HG03439 (cell line): ENCODE measurements at regions not wholly inside any gene's neighbourhood (a gene's known extent, or its start where the extent isn't known, plus 50 kb on each side); places are given as distances from the start of the nearest gene placed in this dataset.
"Not testable (repeated sequence)": the region's sequence is repeated elsewhere in the genome, so short reads cannot be mapped to it uniquely, and the experiment has no call there.

Experiments used
- ATAC-seq: cut with Tn5 transposase; IDR thresholded peaks from one replicate; pipeline ENCODE4 v1.9.1; 2021; ENCODE audit warnings: mild to moderate bottlenecking, moderate library complexity; ENCODE audit not compliant: unreplicated experiment

DNA sequence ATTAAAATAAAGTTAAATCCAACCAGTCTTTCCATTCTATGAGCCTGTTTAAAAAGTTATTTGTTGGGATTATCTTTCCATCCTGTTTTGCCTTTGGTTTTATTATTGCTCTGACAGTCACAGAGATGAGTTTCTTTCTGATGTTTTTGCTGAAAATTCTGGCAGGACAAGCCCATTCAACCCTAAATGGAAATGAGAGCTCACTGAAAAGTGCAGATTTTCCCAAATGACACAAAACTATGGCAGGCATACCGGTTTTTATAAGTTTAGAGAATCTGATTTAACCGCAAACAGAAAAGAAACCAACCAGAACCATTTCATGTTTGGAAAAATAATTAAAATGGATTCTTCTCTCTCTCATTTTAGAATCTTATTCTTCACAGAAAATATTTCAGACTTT is 238.1 kb upstream of the SGO1 start:
- no peak for ATAC-seq

DNA sequence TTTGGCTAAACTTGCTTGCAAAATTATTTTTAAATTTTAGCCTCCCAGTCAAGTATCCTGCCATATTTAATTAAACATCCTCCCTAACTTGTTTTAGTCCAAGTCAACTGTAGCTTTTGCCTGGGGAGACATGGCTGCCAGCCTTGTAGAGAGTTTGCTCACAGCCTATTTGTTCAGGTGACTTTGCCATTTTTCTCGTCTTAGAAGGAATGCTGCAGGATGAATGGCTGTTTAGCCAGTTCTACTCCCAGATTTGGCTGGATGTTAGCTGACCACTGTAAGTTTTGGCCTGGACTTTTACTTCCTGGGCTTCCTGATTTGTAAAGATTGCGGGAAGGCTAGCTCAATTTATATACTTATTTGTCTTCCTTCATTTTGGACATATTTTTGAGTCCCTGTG is 236.4 kb upstream of the SGO1 start:
- ATAC-seq, result no peak

DNA sequence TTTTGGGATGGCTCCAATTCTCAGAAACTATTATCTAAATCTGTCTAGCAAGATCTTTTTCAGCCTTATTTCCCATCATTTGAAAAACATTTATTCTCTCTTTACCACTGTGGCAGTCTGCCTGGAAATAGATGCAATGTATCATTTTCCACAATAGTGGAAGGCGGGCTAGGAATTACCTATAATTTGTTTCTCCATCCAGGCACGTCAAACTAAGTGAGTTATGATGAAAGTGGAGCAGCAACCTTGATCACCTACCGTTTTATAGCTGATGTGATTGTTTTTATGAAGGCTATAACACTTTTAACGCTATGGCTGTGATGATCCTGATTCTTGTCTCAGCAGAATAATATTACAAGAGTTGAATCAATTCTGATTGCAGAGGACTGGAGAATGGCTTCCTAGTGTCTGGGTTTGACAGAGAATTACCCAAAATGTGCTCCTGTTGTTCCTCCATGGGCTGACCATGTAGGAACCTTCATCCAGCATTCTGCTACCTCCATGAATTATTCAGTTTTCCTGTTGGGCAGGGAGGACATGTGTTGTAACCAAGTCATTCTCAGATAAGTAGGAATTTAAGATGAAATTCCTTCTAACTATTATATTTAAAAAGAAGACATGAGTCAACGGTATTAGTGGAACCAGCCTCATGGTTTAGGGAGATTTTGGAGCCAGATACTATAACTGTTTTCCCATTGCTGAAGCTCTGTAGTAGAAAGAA is 231.5 kb upstream of the SGO1 start:
- no peak for ATAC-seq

DNA sequence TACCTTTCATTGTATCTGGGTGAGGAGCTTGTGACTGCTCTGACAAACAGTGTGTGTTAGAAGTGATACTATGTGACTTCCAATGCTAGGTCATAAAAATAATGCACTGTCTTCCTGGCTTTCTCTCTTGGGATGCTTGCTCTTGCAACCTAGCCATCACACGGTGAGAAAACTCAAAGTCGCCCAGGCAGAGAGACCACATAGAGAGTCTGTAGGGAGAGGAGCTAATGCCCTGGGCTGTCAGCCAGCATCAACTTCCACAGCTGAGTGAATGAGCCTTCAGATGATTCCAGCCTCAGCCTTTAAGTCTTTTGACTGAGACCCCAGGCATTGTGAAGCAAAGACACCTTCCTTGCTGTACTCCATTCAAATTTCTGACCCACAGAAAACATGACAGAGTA is 220.6 kb upstream of the SGO1 start:
- ATAC-seq, result no peak

DNA sequence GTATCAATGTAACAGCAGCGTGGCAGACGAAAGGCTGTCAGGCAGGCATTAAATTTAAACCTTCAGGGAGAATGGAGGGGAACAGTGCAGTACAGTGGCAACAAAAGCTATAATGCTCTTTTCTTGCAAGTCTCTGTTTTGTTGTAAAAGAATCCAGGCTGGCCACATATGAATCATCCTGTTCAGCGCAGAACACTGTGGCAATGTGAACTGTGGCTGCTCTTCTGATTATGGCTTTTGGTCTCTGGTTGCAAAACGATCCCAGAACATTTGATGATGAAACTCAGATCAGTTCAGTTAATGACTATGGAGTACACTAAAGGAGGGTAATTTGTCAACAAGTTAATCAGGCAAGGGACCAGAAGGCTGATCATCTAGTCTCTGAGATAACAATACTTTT is 219.7 kb upstream of the SGO1 start:
- ATAC-seq, result no peak

DNA sequence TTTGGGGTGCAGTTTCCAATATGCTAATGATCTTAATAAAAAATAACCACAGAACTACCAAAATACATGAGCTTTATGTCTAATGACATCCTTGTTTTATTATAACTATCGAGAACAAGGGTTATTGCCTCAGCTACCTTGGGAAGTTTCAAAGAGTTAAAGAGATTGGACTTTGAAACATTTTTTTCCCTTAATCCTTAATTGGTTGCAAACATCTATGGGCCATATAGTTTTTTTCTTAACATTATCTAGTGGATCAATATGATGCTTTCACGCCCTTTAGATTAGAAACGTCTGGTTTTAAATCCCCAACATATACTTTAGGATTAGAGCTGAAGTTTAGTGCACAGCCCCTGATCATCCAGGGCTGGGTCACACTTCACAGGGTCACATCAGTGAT is 219.2 kb upstream of the SGO1 start:
- ATAC-seq, result no peak

DNA sequence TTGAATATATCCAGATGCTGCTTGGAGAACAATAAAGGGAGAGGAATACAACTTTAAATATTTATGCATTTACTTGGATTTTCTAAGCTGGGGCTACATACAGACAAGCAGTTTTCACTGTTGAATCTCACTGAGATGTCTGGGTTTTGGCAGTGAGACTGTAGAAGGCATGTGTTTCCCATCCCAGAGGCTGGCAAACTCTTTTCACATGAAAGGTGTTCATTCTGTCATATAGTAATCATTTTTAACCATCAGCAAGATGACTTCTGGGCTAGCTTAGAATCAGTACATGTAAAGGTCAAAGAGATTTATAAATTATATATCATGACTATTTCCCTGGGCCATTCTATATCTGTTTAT is 218.7 kb upstream of the SGO1 start:
- no peak for ATAC-seq

DNA sequence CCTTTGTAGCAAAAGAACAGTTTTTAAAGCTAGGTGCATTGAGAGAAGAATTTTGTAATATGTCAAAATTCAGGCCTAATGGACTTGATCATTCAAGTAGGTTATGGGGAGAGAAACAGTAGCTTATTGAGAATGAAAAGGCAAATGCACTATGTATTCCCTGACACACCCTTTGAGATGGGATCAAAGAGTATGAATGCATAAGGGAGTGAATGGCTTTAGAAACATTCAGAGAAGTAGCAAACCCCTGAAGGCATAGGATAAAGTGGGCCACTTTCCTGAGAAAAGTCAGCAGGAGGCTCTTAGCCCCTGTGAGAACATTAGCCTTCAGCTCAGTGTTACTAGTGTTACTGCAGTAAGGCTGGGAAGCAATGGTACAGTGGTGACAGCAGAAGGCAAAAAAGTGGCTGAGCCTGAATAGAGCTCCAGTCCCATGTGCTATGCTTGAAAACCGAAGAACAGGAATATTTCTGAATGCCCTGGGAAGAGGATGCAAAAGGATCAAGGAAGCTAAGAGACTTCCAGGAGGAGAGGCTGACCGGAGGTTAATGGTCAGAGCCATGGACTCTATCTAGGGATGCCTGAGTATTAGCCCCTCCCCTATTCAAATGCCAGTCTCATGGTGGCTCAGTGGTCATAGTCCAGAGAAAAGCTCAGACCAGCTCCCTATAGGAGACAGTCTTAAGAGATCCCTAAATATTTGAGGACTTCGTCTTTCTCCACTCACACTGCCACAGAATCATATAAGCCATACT is 218.2 kb upstream of the SGO1 start:
- no peak for ATAC-seq

DNA sequence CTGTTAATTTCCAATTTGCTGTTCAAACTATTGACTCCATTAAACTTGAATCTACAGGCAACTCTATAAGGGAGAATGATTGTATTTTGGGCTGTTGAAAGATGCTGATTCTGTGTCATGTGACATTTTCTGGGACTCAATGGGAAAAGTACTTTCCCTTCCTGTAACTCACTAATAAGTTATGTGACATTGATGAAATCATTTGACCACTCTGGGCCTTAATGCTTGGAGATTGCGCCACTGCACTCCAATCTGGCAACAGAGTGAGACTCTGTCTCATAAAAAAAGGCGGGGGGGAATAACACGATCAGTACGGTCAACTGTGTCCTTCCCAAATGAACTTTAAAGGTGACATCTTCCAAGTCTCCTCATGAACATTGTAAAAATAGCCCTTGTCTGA is 215.2 kb upstream of the SGO1 start:
- ATAC-seq, result no peak

DNA sequence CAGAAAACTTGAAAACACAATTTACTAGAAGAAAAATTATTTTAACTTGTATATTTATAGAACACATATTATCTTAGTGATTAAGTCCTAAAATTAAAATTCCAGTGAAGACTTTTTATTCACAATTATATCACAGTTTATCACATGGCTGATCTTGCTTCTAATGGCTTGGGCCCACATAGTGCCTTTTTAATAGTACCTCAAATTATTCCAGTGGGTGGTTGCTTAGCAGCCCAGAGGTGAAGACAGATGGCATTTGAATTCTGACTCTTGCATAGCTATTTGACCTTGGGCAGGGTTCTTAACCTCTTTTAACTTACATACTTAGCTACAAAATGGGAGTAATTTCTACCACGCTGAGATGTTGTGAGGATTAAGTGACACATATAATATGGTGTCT is 214.7 kb upstream of the SGO1 start:
- no peak for ATAC-seq

DNA sequence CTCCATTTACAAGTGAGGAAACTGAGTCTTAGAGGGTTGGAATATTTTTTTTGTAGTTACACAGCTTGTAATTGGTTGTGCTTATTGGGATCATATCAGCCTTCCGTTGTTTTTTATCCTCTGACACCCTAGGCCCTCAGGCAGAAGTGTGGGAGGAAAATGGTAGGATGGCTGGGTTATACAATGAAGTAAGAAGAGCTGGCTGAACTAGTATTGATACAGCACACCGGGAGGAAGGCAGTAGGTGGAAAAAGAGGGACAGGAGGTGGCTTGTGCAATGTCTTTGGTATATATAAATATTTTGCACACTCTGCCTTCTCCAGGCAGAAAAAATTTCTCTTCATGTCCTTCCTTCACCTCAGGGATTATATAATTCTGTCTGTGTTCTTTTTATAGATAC is 214.3 kb upstream of the SGO1 start:
- ATAC-seq, result no peak

DNA sequence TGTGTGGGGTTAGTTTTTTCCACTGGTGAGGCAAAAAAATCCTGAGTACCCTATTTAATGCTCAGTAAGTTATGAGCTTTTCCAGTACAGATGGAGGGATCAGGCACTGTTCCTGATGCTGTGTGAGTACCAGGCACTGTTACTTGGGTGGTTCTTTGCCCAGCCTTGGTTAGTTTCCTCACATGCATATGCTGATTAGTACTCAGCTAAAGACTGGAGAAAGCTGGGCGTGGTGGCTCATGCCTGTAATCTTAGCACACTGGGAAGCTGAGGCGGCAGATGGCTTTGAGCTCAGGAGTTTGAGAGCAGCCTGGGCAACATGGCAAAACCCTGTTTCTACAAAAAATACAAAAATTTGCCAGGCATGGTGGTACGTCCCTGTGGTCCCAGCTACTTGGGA is 210.3 kb upstream of the SGO1 start:
- no peak for ATAC-seq

DNA sequence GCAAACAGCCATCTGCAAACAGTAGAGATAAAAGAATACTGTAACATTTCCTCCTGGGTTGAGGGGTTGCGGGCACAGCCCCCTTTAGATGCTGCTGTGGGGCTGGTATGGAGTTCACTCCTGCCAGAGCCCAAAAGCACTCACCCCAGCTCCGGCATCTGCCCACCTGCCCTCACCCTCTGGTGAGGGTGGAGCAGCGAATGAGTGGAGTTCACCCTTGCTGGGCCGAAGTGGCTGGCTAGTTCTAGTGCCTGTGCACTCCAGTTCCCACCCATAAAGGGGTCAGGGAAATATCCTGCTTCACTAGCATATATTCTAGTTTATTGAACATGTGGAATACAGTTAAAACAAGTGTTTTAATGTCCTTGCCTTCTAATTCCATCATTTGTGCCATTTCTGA is 209.7 kb upstream of the SGO1 start:
- no peak for ATAC-seq

DNA sequence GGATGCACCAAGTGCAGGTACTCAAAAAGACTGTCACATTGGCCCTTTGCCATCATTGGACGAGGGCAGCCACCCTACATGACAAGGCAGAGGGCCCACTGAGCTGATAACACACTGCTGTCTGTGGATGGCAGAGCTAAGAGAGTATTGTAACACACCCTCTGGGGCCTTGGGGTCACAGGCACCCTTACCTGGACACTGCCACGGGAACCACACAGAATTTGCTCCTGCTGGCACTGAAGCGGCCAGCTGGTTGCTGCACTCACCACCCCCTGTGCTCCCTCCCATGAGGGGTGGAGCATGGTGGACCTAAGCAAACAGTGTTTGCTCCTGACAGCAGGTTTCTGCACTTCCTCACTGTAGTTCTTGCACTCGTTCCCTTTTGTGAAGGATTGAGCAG is 208.2 kb upstream of the SGO1 start:
- no peak for ATAC-seq

DNA sequence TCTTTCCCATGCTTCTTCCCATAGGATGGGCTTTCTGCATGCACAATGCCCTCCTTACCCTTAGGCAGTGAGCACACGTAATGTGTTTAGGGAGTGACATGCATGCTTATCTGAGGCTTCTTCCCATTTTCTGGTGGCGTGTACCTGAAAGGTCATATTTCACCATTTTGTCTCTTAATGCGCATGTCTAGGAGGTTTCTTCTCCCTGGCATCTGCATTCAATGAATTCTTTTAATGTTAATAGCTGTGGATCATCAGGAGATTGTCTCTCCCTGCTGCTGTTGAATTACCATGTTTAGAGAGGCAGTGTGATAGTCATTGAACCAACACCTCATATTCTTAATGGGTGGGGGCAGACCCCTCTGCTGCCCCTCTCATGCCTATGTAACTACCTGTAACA is 205.6 kb upstream of the SGO1 start:
- ATAC-seq, result no peak

DNA sequence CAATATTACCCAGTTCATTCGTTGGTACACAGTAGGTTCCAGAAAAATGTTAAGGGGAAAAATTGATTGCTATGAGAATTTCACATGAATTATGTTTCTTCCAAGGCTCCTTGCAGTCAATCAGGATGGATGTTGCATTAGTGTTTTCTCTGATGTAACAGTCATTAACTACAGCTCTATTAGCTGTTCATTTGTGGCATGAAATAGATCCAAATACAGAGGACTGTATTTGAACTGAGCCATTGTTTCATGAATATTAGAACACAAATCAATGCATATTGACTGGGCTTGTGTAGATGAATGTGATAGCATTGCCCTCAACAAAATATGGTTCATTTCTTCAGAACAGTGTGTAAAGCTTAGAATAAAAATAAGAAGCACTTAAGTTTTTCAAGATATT is 203.0 kb upstream of the SGO1 start:
- ATAC-seq, result no peak

DNA sequence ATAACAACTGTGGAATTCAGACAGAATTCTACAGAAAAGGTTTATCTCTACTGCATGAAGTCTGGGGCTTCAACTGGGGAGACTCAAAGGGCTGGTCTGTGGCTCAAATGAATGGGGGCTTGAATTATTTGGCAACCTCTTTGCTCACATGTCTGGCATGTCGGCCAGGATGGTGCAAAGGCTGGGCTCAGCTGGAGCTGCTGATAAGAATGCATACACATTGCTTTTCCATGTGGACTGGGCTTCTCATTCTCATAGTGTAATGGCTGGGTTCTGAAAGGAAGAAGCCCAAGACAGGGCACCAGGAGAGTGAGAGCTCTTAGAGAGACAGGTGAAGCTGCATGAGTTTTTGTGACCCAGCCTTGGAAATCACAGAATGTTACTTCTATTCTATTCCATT is 194.3 kb upstream of the SGO1 start:
- ATAC-seq, result no peak

DNA sequence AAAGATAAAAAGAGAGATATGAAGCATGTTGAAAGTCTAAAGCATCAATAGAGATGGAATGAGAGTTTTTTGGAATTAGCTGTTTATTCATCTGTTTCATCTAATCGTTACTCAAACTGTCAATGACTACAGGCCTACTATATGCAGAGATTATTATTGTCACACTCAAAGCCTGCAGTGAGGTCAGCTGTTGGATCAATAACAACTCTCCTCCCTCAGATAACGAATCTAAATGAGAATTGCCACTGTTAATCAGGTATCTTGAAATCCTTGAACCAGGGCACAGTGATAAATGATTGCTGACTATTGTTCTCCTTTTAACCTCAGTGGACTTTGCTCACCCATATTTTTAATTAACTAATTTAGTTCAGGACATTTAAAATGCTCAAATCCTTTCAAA is 192.3 kb upstream of the SGO1 start:
- ATAC-seq, result no peak

DNA sequence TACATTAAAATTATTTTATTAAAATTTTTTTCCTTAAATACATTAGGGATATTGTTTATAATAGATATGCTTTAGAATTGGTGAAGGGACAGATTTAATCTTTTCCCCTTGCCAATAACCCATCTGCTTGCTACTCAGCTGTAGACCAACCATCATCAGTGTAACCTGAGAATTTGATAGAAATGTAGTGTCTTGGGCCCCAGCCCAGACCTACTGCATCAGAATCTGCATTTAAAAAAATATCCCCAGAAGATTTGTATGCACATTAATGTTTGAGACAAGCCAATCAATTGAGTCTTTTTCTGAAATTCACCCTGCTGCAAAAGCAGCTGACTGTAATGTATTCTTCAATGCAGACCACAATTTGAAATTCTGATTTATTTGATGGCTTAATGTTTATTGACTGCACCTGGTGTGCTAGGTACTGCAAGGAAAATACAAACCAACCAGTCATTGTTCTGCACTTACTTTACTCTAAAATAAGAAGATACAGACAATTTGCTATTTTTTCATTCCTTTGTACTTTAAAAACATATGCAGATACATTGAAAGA is 190.7 kb upstream of the SGO1 start:
- ATAC-seq, result no peak

DNA sequence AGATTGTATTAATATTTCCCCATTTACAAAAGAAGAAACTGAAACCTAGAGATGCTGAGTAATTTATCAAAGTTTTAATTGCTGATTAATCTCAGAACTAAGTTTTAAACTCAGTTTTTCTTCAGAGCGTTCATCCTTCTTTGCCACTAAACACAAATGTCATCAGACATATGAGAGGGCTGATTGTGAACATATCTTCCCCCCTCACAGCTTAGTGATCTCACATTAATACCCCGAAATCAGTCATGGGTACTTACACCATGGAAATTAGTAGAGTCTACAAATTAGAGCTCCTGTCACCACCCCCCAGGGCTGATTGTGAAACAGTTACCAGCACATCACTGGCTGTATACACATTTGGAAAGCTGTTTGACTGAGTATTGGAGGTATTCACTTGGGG is 189.3 kb upstream of the SGO1 start:
- no peak for ATAC-seq

DNA sequence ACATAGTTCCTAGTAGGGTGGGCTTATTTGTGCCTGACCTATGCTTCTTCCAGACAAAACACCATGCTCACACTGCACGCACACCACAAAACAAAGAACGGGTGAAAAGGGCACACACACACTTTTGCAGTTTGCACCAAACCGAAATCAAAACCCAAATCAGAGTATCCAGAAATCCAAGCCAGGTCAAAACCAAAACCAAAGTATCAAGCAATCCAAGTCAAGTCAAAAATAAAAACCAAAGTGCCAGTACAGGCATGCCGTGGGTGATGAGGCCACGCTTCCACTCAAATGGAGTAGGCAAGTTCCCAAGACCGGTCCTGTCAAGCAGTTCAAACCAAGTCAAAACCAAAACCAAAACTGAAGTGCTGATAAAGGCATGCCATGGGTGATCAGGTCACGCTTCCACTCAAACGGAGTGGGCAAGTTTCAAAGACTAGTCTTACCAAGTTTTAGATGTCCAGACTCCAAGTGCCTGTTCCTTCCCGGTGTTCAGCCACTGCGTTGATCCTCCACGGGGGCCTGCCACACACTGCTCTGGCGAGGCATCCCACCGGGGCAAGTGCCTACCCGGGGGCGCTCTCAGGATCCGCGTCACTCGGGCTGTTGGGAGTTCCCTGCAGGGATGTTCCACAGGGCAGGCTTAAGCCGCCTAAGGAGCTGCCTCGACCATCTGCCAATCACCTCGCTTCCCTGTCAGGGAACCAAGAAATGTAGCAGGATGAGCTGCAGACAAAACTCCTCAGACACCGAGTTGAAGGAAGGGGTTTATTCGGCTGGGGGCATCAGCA is 184.5 kb upstream of the SGO1 start:
- ATAC-seq, result not testable (repeated sequence)

DNA sequence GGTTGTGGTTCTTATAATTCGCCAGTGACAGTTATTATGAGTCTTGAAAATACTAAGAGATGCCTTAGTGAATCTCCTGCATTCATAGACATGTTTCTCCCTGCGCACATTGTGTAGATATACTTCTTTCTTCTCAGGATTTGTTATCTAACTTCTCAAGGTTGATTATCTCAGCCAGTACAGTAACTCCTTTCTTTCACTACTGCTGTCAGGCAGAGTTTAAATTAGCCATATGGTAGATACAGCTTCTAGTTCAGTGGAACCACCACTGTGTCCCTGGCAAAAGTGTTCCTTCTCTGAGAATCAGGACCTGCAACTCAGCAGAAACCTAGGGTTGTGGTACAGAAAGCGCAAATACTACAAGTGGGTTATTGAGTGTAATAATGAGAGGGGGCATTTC is 175.0 kb upstream of the SGO1 start:
- ATAC-seq, result no peak
